ENCODE measurements at regions not wholly inside any gene's neighbourhood (a gene's known extent, or its start where the extent isn't known, plus 50 kb on each side); places are given as distances from the start of the nearest gene placed in this dataset.
A peak's percentile ranks its signal among the peaks of the same experiment; 100 is the strongest.

GRCh38 chr1:20405893-20406604 is 80.0 kb downstream of the CAMK2N1 start:
- H3K27ac ChIP-seq: no peak overlapping the region
- H3K9me3 ChIP-seq: no peaks in the 10 kb centered on the region
- H3K36me3 ChIP-seq: no peaks in the 10 kb centered on the region
- intact Hi-C loops (cut with DNase I): no loop called here
- ATAC-seq (peak in 3 of 4 donors; percentile 11 to 56 (median 24)), DNase-seq (no peak)
- no peaks in the 10 kb centered on the region for H3K27me3 ChIP-seq
- 40% methylated on average over 9 of the region's 11 CpGs for WGBS (ENCODE audit: insufficient coverage, low coverage, low lambda C conversion rate, missing lambda C conversion rate)
- TF ChIP-seq, protein P1, sequence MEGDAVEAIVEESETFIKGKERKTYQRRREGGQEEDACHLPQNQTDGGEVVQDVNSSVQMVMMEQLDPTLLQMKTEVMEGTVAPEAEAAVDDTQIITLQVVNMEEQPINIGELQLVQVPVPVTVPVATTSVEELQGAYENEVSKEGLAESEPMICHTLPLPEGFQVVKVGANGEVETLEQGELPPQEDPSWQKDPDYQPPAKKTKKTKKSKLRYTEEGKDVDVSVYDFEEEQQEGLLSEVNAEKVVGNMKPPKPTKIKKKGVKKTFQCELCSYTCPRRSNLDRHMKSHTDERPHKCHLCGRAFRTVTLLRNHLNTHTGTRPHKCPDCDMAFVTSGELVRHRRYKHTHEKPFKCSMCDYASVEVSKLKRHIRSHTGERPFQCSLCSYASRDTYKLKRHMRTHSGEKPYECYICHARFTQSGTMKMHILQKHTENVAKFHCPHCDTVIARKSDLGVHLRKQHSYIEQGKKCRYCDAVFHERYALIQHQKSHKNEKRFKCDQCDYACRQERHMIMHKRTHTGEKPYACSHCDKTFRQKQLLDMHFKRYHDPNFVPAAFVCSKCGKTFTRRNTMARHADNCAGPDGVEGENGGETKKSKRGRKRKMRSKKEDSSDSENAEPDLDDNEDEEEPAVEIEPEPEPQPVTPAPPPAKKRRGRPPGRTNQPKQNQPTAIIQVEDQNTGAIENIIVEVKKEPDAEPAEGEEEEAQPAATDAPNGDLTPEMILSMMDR (IDR thresholded peaks at IDR 0.05): no peak
- TF ChIP-seq POLR2A (IDR thresholded peaks at IDR 0.05): no peak
- H3K4me3 ChIP-seq: no peak overlapping the region
- H3K4me1 ChIP-seq: no peaks in the 10 kb centered on the region

DNA sequence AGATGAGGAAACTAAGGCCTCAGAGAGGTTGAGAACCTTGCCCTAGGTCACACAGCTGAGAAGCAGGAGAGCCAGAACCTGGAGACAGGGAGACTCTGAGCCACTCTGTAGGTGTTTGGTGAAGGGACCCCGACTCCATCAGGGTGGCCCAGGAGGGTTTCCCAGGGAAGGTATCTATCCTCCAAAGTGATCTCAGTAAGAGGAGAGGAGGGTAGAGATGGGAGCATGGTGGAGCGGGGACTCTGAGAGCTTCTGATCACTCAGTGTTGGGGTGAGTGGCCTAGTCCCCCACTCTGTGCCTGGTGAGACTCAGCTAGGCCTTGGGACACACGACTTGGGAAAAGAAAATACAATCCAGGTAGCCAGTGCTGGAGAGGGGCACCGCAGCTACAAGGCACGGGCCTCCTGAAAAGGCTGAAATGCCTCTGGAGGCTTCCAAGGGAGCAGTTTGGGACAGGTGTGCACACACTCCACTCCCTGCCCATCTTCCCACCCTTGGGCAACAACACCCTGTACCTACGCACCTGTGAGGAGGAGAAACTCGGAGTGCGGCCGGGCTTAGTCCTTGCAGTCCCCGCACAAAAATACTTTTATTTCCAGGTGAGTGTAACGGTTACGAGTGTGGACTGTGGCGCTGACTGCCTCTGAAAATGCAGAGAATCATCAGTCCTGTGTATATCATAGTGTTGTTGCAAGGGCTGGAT is 80.8 kb downstream of the CAMK2N1 start:
- Histone ChIP-seq H3K4me1 (no peaks in the 10 kb centered on the region), H3K27me3 (no peaks in the 10 kb centered on the region), H3K4me3 (no peak overlapping the region), H3K9me3 (no peaks in the 10 kb centered on the region), H3K36me3 (no peaks in the 10 kb centered on the region), H3K27ac (no peak overlapping the region)
- DNase-seq: no peak
- intact Hi-C loops (cut with DNase I): no loop called here
- ATAC-seq: no peak
- 76% methylated on average over 6 of the region's 13 CpGs for WGBS (ENCODE audit: insufficient coverage, low coverage, low lambda C conversion rate, missing lambda C conversion rate)
- no peak for TF ChIP-seq POLR2A (IDR thresholded peaks at IDR 0.05)
- TF ChIP-seq, protein P1 (IDR thresholded peaks at IDR 0.05): no peak
